ELR (cell line): ENCODE measurements at regions not wholly inside any gene's neighbourhood (a gene's known extent, or its start where the extent isn't known, plus 50 kb on each side); places are given as distances from the start of the nearest gene placed in this dataset.
"Not testable (repeated sequence)": the region's sequence is repeated elsewhere in the genome, so short reads cannot be mapped to it uniquely, and the experiment has no call there.

Experiments
- DNase-seq: peaks from one replicate; pipeline ENCODE4 v3.0.0-alpha.2; 2015; ENCODE audit warnings: low read depth

GRCh38 chr9:108444400-108445358, 411.1 kb downstream of the ACTL7B start:
- peak; percentile 98 for DNase-seq

GRCh38 chr9:108443741-108444140, 412.0 kb downstream of the ACTL7B start:
- DNase-seq, result peak; percentile 92

- peak; percentile 34 for DNase-seq
Measured at GRCh38 chr9:108443019-108443633, 412.7 kb downstream of the ACTL7B start.

GRCh38 chr9:108442627-108443018, 413.2 kb downstream of the ACTL7B start:
- DNase-seq, result no peak

GRCh38 chr9:108441726-108442125, 414.1 kb downstream of the ACTL7B start:
- DNase-seq, result no peak

- DNase-seq, result no peak
Measured at GRCh38 chr9:108441251-108441650, 414.5 kb downstream of the ACTL7B start.

GRCh38 chr9:108439947-108440346, 415.8 kb downstream of the ACTL7B start:
- DNase-seq, result peak; percentile 89

- DNase-seq, result no peak
Measured at GRCh38 chr9:108437656-108438055, 418.1 kb downstream of the ACTL7B start.

- no peak for DNase-seq
Measured at GRCh38 chr9:108436448-108436847, 419.3 kb downstream of the ACTL7B start.

GRCh38 chr9:108434502-108434901, 421.3 kb downstream of the ACTL7B start:
- peak; percentile 33 for DNase-seq

- DNase-seq, result peak; percentile 24
Measured at GRCh38 chr9:108434036-108434435, 421.8 kb downstream of the ACTL7B start.

- DNase-seq, result no peak
Measured at GRCh38 chr9:108430655-108431054, 425.1 kb downstream of the ACTL7B start.

GRCh38 chr9:108427751-108428150, 428.0 kb downstream of the ACTL7B start:
- DNase-seq, result no peak

- DNase-seq, result not testable (repeated sequence)
Measured at GRCh38 chr9:108426421-108426940, 429.3 kb downstream of the ACTL7B start.

- DNase-seq, result no peak
Measured at GRCh38 chr9:108423433-108423832, 432.4 kb downstream of the ACTL7B start.

- no peak for DNase-seq
Measured at GRCh38 chr9:108419379-108419778, 436.4 kb downstream of the ACTL7B start.

GRCh38 chr9:108417726-108418125, 438.1 kb downstream of the ACTL7B start:
- no peak for DNase-seq

GRCh38 chr9:108417312-108417711, 438.5 kb downstream of the ACTL7B start:
- no peak for DNase-seq

- DNase-seq, result peak; percentile 48
Measured at GRCh38 chr9:108416324-108416723, 439.5 kb downstream of the ACTL7B start.

- no peak for DNase-seq
Measured at GRCh38 chr9:108413809-108414208, 442.0 kb downstream of the ACTL7B start.

GRCh38 chr9:108412755-108413154, 443.0 kb downstream of the ACTL7B start:
- DNase-seq, result peak; percentile 73

GRCh38 chr9:108411632-108412031, 444.2 kb downstream of the ACTL7B start:
- no peak for DNase-seq

- no peak for DNase-seq
Measured at GRCh38 chr9:108410161-108410560, 445.6 kb downstream of the ACTL7B start.
